HUES48 (cell line): ENCODE measurements at regions not wholly inside any gene's neighbourhood (a gene's known extent, or its start where the extent isn't known, plus 50 kb on each side); places are given as distances from the start of the nearest gene placed in this dataset.

Experiments
- H3K27ac ChIP-seq: one replicate; pipeline ENCODE4 v1.7.0; 2013; ENCODE audit warnings: low read depth, low read length, inconsistent platforms
- H3K27me3 ChIP-seq: 2 replicates; pipeline ENCODE4 v1.6.1; 2013; ENCODE audit warnings: mild to moderate bottlenecking, low read length; ENCODE audit not compliant: control insufficient read depth, insufficient read depth
- H3K36me3 ChIP-seq: 2 replicates; pipeline ENCODE4 v1.6.1; 2013; ENCODE audit warnings: low read length; ENCODE audit not compliant: control insufficient read depth, insufficient read depth
- H3K4me1 ChIP-seq: 2 replicates; pipeline ENCODE4 v1.6.1; 2013; ENCODE audit warnings: mild to moderate bottlenecking, low read length; ENCODE audit not compliant: control insufficient read depth, insufficient read depth
- H3K4me3 ChIP-seq: 2 replicates; pipeline ENCODE4 v1.5.1; 2013; ENCODE audit warnings: mild to moderate bottlenecking, low read depth, low read length
- H3K9ac ChIP-seq: 2 replicates; pipeline ENCODE4 v1.6.1; 2013; ENCODE audit warnings: mild to moderate bottlenecking, low read depth, low read length, moderate library complexity
- H3K9me3 ChIP-seq: 2 replicates; pipeline ENCODE4 v1.6.1; 2013; ENCODE audit warnings: low read length; ENCODE audit not compliant: control insufficient read depth, insufficient read depth

GRCh38 chr16:5571446-5571845 is 473.9 kb upstream of the EEF2KMT start:
- H3K9ac ChIP-seq, result no peak overlapping the region

GRCh38 chr16:5561800-5562199 is 464.2 kb upstream of the EEF2KMT start:
- H3K4me1 ChIP-seq, result no peaks in the 10 kb centered on the region
- H3K27ac ChIP-seq, result no peak overlapping the region
- H3K9me3 ChIP-seq, result no peaks in the 10 kb centered on the region
- no peaks in the 10 kb centered on the region for H3K27me3 ChIP-seq
- H3K36me3 ChIP-seq, result no peaks in the 10 kb centered on the region
- H3K9ac ChIP-seq, result no peak overlapping the region
- H3K4me3 ChIP-seq, result no peak overlapping the region

More at GRCh38 chr16:5571446-5571845, 473.9 kb upstream of the EEF2KMT start:
- H3K36me3 ChIP-seq, result no peaks in the 10 kb centered on the region
- no peaks in the 10 kb centered on the region for H3K9me3 ChIP-seq
- H3K4me1 ChIP-seq, result no peaks in the 10 kb centered on the region
- no peak overlapping the region for H3K27ac ChIP-seq
- no peak overlapping the region for H3K4me3 ChIP-seq
- no peaks in the 10 kb centered on the region for H3K27me3 ChIP-seq

- Histone ChIP-seq H3K36me3 (no peaks in the 10 kb centered on the region), H3K9ac (no peak overlapping the region), H3K4me3 (no peak overlapping the region), H3K27ac (no peak overlapping the region), H3K4me1 (no peaks in the 10 kb centered on the region), H3K27me3 (no peaks in the 10 kb centered on the region), H3K9me3 (no peaks in the 10 kb centered on the region)
Measured at GRCh38 chr16:5560084-5560483, 462.5 kb upstream of the EEF2KMT start.

- Histone ChIP-seq H3K4me1 (no peaks in the 10 kb centered on the region), H3K27me3 (no peaks in the 10 kb centered on the region), H3K36me3 (no peaks in the 10 kb centered on the region), H3K9ac (no peak overlapping the region), H3K9me3 (no peaks in the 10 kb centered on the region), H3K4me3 (no peak overlapping the region), H3K27ac (no peak overlapping the region)
Measured at GRCh38 chr16:5557966-5558365, 460.4 kb upstream of the EEF2KMT start.

GRCh38 chr16:5557448-5557847 is 459.9 kb upstream of the EEF2KMT start:
- H3K9ac ChIP-seq, result no peak overlapping the region
- no peak overlapping the region for H3K27ac ChIP-seq
- no peaks in the 10 kb centered on the region for H3K27me3 ChIP-seq
- H3K4me3 ChIP-seq, result no peak overlapping the region
- no peaks in the 10 kb centered on the region for H3K9me3 ChIP-seq
- no peaks in the 10 kb centered on the region for H3K4me1 ChIP-seq
- H3K36me3 ChIP-seq, result no peaks in the 10 kb centered on the region

GRCh38 chr16:5556158-5556810 is 458.7 kb upstream of the EEF2KMT start:
- Histone ChIP-seq H3K4me3 (no peak overlapping the region), H3K27ac (no peak overlapping the region), H3K4me1 (no peaks in the 10 kb centered on the region), H3K9me3 (no peaks in the 10 kb centered on the region), H3K27me3 (no peaks in the 10 kb centered on the region), H3K9ac (no peak overlapping the region), H3K36me3 (no peaks in the 10 kb centered on the region)

- Histone ChIP-seq H3K4me1 (no peaks in the 10 kb centered on the region), H3K9ac (no peak overlapping the region), H3K27ac (no peak overlapping the region), H3K9me3 (no peaks in the 10 kb centered on the region), H3K27me3 (no peaks in the 10 kb centered on the region), H3K4me3 (no peak overlapping the region), H3K36me3 (no peaks in the 10 kb centered on the region)
Measured at GRCh38 chr16:5551909-5552308, 454.3 kb upstream of the EEF2KMT start.

- no peaks in the 10 kb centered on the region for H3K9me3 ChIP-seq
- no peaks in the 10 kb centered on the region for H3K36me3 ChIP-seq
- H3K9ac ChIP-seq, result no peak overlapping the region
- no peaks in the 10 kb centered on the region for H3K4me1 ChIP-seq
- H3K27me3 ChIP-seq, result no peaks in the 10 kb centered on the region
- H3K4me3 ChIP-seq, result no peak overlapping the region
- H3K27ac ChIP-seq, result no peak overlapping the region
Measured at GRCh38 chr16:5549802-5550201, 452.2 kb upstream of the EEF2KMT start.

- Histone ChIP-seq H3K27ac (no peak overlapping the region), H3K36me3 (no peaks in the 10 kb centered on the region), H3K4me3 (no peak overlapping the region; the same call in 1 of the 2 replicates), H3K9ac (no peak overlapping the region), H3K4me1 (peaks cover 12% of the 10 kb centered on the region), H3K9me3 (no peaks in the 10 kb centered on the region), H3K27me3 (no peaks in the 10 kb centered on the region)
Measured at GRCh38 chr16:5541356-5541755, 443.8 kb upstream of the EEF2KMT start.

- no peak overlapping the region for H3K4me3 ChIP-seq
- no peak overlapping the region for H3K9ac ChIP-seq
- H3K9me3 ChIP-seq, result no peaks in the 10 kb centered on the region
- H3K27me3 ChIP-seq, result no peaks in the 10 kb centered on the region
- no peak overlapping the region for H3K27ac ChIP-seq
- peaks cover 12% of the 10 kb centered on the region for H3K4me1 ChIP-seq
- H3K36me3 ChIP-seq, result no peaks in the 10 kb centered on the region
Measured at GRCh38 chr16:5537347-5537746, 439.8 kb upstream of the EEF2KMT start.

GRCh38 chr16:5533321-5533888 is 435.8 kb upstream of the EEF2KMT start:
- H3K9ac ChIP-seq, result no peak overlapping the region
- no peaks in the 10 kb centered on the region for H3K27me3 ChIP-seq
- no peak overlapping the region for H3K4me3 ChIP-seq
- H3K4me1 ChIP-seq, result no peaks in the 10 kb centered on the region
- H3K36me3 ChIP-seq, result no peaks in the 10 kb centered on the region
- no peaks in the 10 kb centered on the region for H3K9me3 ChIP-seq
- no peak overlapping the region for H3K27ac ChIP-seq
